ENCODE measurements at regions not wholly inside any gene's neighbourhood (a gene's known extent, or its start where the extent isn't known, plus 50 kb on each side); places are given as distances from the start of the nearest gene placed in this dataset.

DNA sequence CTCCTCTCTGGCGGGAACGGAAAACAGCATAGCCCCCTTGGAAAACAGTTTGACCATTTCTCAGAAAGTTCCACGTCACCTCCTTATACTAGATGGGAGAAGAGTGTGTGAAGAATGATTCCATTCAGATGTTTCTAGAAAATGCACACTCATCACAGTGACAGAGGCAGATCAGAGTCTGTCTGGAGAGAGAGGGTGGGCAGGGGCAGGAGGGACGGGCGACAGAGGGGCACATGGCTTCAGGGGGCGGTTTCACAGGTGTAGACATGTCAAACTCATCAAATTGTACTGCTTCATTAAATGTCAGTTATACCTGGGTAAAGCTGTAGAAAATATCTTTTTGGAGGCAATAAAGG is 88.8 kb upstream of the TAF1B start:
- CTCF ChIA-PET = interaction anchor here (1.4 to 10.9 kb wide), 3 partner anchors 16 to 126 kb away, joined by 3 to 180 read pairs (median 3); no protein-coding TSS in a partner anchor
- TF ChIP-seq, protein P1, sequence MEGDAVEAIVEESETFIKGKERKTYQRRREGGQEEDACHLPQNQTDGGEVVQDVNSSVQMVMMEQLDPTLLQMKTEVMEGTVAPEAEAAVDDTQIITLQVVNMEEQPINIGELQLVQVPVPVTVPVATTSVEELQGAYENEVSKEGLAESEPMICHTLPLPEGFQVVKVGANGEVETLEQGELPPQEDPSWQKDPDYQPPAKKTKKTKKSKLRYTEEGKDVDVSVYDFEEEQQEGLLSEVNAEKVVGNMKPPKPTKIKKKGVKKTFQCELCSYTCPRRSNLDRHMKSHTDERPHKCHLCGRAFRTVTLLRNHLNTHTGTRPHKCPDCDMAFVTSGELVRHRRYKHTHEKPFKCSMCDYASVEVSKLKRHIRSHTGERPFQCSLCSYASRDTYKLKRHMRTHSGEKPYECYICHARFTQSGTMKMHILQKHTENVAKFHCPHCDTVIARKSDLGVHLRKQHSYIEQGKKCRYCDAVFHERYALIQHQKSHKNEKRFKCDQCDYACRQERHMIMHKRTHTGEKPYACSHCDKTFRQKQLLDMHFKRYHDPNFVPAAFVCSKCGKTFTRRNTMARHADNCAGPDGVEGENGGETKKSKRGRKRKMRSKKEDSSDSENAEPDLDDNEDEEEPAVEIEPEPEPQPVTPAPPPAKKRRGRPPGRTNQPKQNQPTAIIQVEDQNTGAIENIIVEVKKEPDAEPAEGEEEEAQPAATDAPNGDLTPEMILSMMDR (IDR thresholded peaks at IDR 0.05; ENCODE audit: insufficient read depth, low read length, missing control alignments) = no peak

DNA sequence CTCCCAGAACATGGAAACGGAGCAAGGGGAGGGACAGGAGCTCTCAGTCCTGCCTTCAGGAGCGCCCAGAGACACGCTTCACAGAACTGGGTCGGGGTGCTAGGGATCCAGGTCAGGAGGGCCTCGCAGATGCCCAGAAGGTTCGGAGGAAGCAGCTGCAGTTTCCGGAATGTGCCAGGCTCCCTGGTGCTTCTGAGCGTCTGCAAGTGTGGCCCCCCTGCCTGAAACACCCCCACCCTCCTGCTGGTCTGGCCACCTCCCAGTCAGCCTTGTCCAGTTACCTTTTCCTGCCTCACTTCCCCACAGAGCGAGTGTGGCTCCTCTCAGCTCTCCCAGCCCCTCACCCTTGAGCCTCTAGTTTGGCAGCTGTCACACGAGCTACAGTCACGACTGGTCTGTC is 88.3 kb upstream of the TAF1B start:
- no peak overlapping the region for H3K4me3 ChIP-seq (ENCODE audit: low read depth, low read length)
- ChIA-PET POLR2A (interaction anchor here (1.0 kb wide), 1 partner anchor 124 kb away, joined by 3 read pairs; the partner anchor contains the start of gene YWHAQ), CTCF (interaction anchor here (1.4 to 10.9 kb wide), 3 partner anchors 16 to 126 kb away, joined by 3 to 180 read pairs (median 3); no protein-coding TSS in a partner anchor)
- TF ChIP-seq, protein P1 (IDR thresholded peaks at IDR 0.05; ENCODE audit: insufficient read depth, low read length, missing control alignments) = no peak
- DNase-seq (ENCODE audit: low read depth, low spot score) = no peak

More for the DNA sequence above, 88.8 kb upstream of the TAF1B start:
- POLR2A ChIA-PET = interaction anchor here (1.0 kb wide), 1 partner anchor 124 kb away, joined by 3 read pairs; the partner anchor contains the start of gene YWHAQ
- no peak overlapping the region for H3K4me3 ChIP-seq (ENCODE audit: low read depth, low read length)
- DNase-seq (ENCODE audit: low read depth, low spot score) = no peak

DNA sequence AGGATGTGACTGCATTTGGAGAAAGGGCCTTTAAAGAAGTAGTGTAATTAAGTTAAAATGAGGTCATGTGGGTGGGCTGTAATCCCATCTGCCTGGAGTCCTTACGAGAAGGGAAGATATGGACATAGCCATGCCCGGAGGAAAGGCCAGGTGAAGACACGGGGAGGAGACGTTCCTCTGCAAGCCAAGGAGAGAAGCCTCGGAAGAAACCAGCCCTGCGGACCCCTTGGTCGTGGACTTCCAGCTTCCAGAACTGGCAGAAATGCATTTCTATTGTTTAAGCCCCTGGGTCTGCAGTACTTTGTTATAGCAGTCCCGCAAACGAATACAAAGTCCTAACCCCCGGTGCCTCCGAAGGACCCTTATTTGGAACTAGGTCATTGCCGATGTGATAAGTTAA is 87.6 kb upstream of the TAF1B start:
- no peak overlapping the region for H3K4me3 ChIP-seq (ENCODE audit: low read depth, low read length)
- TF ChIP-seq, protein P1 (IDR thresholded peaks at IDR 0.05; ENCODE audit: insufficient read depth, low read length, missing control alignments) = no peak
- POLR2A ChIA-PET = interaction anchor here (1.0 kb wide), 1 partner anchor 125 kb away, joined by 3 read pairs; the partner anchor contains the start of gene YWHAQ
- CTCF ChIA-PET = interaction anchor here (1.4 to 10.9 kb wide), 2 partner anchors 15 to 127 kb away, joined by 3 to 180 read pairs; no protein-coding TSS in a partner anchor
- DNase-seq (ENCODE audit: low read depth, low spot score) = no peak

DNA sequence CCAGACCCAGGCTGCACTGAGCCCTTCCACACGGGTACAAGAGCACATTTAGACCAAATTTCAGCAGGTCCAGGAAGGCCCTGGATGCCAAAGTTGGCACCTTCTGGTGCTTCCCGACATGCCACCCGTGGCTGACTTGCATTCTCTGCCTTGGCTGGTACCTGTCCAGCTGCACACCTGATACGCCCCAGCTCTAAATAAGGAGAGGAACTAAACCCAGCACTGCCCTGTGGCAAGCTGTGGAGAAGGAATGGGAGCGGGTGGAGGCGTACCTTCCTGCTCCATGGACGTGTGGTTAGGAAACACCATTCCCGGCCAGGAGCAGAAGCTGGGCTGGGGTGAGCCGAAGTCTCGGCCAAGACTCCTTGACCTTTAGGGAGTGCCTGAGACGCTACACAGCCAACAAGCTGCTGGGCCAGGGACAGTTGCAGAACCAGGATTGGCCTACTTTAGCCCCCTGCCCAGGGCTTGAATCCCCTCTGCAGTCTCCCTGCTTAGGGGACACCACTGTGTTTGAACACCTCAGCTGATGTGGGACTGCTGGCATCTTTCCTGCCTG is 86.5 kb upstream of the TAF1B start:
- CTCF ChIA-PET = interaction anchor here (1.0 to 10.9 kb wide), 2 partner anchors 14 to 228 kb away, joined by 3 to 180 read pairs; no protein-coding TSS in a partner anchor
- TF ChIP-seq, protein P1 (IDR thresholded peaks at IDR 0.05; ENCODE audit: insufficient read depth, low read length, missing control alignments) = no peak
- H3K4me3 ChIP-seq (ENCODE audit: low read depth, low read length) = no peak overlapping the region
- no peak for DNase-seq (ENCODE audit: low read depth, low spot score)
- POLR2A ChIA-PET = no interaction called here

DNA sequence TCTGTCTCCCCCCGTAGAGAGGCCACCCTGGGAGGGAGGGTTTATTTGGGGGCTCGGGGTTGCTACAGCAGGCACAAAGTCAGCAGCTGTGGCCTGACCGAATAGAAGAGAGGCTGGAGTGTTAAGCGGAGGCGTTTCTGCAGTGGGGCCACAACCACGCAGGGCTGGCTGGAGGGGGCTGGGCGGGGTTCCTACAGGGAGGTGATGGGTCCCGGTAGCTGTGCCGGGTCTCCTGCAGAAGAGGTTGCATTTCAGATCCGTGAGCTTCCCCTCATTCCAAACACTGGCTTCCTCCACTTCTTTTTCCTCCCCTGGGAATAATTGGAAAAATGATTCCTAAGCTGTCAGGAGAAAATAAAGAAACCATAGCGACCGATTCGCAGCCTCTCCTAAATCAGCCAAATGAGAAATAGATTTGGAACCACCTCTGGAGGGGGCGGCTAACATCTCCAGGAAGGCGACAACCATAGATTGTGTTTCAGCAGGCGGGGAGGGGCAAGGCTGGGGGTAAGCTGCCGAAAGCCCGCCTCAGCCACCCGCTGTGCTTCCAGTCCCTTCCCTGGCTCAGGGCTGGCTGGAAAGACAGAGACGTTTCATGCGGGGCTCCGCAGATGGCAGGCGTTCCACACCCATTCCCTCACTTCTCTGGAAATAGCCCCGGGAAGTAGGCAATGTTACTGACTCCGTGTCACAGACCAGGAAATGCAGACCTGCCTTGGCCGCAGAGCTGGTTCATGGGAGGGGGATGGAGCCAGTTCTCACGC is 85.6 kb upstream of the TAF1B start:
- ChIA-PET POLR2A (interaction anchor here (0.6 kb wide), 1 partner anchor 30 kb away, joined by 4 read pairs; no protein-coding TSS in a partner anchor), CTCF (interaction anchor here (1.0 to 10.9 kb wide), 4 partner anchors 13 to 227 kb away, joined by 3 to 180 read pairs (median 5); no protein-coding TSS in a partner anchor)
- DNase-seq (ENCODE audit: low read depth, low spot score) = no peak
- peak overlapping the region; percentile 16 for H3K4me3 ChIP-seq (ENCODE audit: low read depth, low read length)
- TF ChIP-seq, protein P1 (IDR thresholded peaks at IDR 0.05; ENCODE audit: insufficient read depth, low read length, missing control alignments) = no peak

DNA sequence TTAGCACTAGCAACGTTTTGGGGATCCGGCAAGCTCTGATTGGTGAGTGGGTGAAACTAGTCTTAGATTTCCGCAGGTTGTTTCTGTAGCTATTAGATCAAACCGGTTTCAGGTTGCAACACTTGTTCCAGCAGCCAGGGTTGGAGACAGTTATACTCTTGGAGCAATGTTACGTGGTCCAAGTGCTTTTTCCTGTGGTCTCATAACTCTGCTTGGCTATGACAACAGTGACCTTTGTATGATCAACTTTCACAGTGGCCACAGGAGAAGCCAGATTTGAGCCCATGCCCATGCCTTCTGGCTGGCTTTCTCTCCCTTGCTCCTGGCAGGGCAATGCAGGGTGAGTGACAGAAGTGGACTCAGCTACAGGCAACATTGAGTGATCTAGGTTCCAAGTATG is 84.5 kb upstream of the TAF1B start:
- TF ChIP-seq, protein P1 (IDR thresholded peaks at IDR 0.05; ENCODE audit: insufficient read depth, low read length, missing control alignments) = no peak
- DNase-seq (ENCODE audit: low read depth, low spot score) = no peak

More for the DNA sequence above, 84.5 kb upstream of the TAF1B start:
- H3K4me3 ChIP-seq (ENCODE audit: low read depth, low read length) = no peak overlapping the region
- CTCF ChIA-PET = interaction anchor here (1.1 to 10.9 kb wide), 3 partner anchors 12 to 55 kb away, joined by 3 to 180 read pairs (median 7); no protein-coding TSS in a partner anchor
- POLR2A ChIA-PET = no interaction called here

All from AG04449 (cell line).